Colonic mucosa (tissue), 4 donors: ENCODE measurements at regions not wholly inside any gene's neighbourhood (a gene's known extent, or its start where the extent isn't known, plus 50 kb on each side); places are given as distances from the start of the nearest gene placed in this dataset.

Experiments used
- DNase-seq: peaks from one replicate; pipeline ENCODE4 v3.0.0-alpha.2; 2020
- H3K27ac ChIP-seq: fragments of 200-600 bp; one replicate; pipeline ENCODE4 v1.8.0; 2021
- H3K27me3 ChIP-seq: fragments of 200-600 bp; one replicate; pipeline ENCODE4 v1.8.0; 2021
- H3K36me3 ChIP-seq: fragments of 200-600 bp; one replicate; pipeline ENCODE4 v1.8.0; 2021
- H3K4me1 ChIP-seq: fragments of 200-600 bp; one replicate; pipeline ENCODE4 v1.8.0; 2021; ENCODE audit warnings: mild to moderate bottlenecking
- H3K4me3 ChIP-seq: fragments of 200-600 bp; one replicate; pipeline ENCODE4 v1.8.0; 2021
- H3K9ac ChIP-seq, 2 donors: one replicate each; pipeline ENCODE4 v1.7.0; 2013; ENCODE audit warnings: control low read depth in 2 of 2, low read depth in 2 of 2, low read length in 2 of 2
- H3K9me3 ChIP-seq: fragments of 200-600 bp; one replicate; pipeline ENCODE4 v1.8.0; 2021
- intact Hi-C: fragments of 100-400 bp; cut with DNase I; formaldehyde crosslinking; loops from one replicate; pipeline ENCODE4 v1.14.1; 2022
- TF ChIP-seq, protein P1 (sequence below): fragments of 200-600 bp; IDR thresholded peaks from one replicate; pipeline ENCODE4 v1.8.0; 2022; ENCODE audit warnings: antibody characterized with exemption, mild to moderate bottlenecking
- donor health status: healthy.
- donor health status: DM: no; HTN: no; CAD: no.
- donor health status: DM: no; HTN: no; CAD: no.

DNA sequence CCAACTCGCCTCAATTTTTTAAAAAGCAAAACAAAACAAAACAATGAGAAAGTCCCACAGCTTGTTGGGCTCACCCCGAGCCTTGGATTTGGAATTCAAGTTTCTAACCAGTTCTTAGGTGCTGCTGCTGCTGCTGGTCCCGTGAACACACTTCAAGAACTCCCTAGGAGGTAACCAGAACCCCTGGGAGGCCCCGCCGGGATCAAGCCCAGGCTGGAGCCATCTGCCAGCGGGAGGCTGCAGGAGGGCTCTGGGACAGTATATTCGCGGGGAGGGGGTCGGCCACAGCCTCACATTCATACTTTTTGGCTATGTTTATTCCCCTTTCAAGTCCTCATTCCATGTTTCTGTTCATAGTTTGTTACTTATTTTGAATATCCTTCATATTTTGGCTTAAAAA, 223.4 kb downstream of the TFCP2L1 start:
- DNase-seq = no peak
- Histone ChIP-seq H3K27me3 (no peaks in the 10 kb centered on the region), H3K9me3 (no peaks in the 10 kb centered on the region)

DNA sequence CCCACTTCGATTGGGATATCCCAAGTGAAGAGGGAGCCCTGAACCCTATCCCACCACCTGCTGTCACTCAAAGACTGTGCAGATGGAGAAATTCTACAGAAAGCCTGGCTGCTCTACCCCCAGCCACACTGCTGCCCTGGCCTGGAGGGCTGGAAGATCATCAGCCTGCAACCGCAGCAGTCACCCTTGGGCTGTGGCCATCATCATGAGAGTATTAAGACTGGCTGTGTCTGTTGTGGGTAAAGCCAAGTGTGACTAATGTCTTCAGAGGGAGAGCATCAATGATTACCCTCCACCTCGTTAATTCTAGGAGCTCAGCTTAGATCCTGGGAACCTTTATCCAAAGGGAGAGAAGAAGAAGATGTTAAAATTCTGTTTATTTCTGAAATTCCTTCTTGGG, 221.5 kb downstream of the TFCP2L1 start:
- Histone ChIP-seq H3K9ac (no peak overlapping the region), H3K9me3 (no peaks in the 10 kb centered on the region), H3K27ac (no peak overlapping the region), H3K4me1 (no peaks in the 10 kb centered on the region), H3K27me3 (no peaks in the 10 kb centered on the region), H3K4me3 (no peak overlapping the region), H3K36me3 (no peaks in the 10 kb centered on the region)
- TF ChIP-seq, protein P1, sequence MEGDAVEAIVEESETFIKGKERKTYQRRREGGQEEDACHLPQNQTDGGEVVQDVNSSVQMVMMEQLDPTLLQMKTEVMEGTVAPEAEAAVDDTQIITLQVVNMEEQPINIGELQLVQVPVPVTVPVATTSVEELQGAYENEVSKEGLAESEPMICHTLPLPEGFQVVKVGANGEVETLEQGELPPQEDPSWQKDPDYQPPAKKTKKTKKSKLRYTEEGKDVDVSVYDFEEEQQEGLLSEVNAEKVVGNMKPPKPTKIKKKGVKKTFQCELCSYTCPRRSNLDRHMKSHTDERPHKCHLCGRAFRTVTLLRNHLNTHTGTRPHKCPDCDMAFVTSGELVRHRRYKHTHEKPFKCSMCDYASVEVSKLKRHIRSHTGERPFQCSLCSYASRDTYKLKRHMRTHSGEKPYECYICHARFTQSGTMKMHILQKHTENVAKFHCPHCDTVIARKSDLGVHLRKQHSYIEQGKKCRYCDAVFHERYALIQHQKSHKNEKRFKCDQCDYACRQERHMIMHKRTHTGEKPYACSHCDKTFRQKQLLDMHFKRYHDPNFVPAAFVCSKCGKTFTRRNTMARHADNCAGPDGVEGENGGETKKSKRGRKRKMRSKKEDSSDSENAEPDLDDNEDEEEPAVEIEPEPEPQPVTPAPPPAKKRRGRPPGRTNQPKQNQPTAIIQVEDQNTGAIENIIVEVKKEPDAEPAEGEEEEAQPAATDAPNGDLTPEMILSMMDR = no peak
- DNase-seq = no peak
- intact Hi-C loops = no loop called here

More for the DNA sequence above, 223.4 kb downstream of the TFCP2L1 start:
- no peaks in the 10 kb centered on the region for H3K4me1 ChIP-seq
- H3K36me3 ChIP-seq = no peaks in the 10 kb centered on the region
- no peak overlapping the region for H3K4me3 ChIP-seq
- TF ChIP-seq, protein P1 = no peak
- H3K9ac ChIP-seq = no peak overlapping the region
- intact Hi-C loops = no loop called here
- no peak overlapping the region for H3K27ac ChIP-seq

- Histone ChIP-seq H3K4me3 (no peak overlapping the region), H3K36me3 (no peaks in the 10 kb centered on the region), H3K4me1 (no peaks in the 10 kb centered on the region), H3K9me3 (no peaks in the 10 kb centered on the region), H3K27me3 (no peaks in the 10 kb centered on the region), H3K27ac (no peak overlapping the region), H3K9ac (no peak overlapping the region)
- TF ChIP-seq, protein P1 = no peak
- intact Hi-C loops = no loop called here
- no peak for DNase-seq
These were observed 220.8 kb downstream of the TFCP2L1 start for GRCh38 chr2:121064186-121064585.

- no peak overlapping the region for H3K27ac ChIP-seq
- H3K9ac ChIP-seq = no peak overlapping the region
- DNase-seq = no peak
- intact Hi-C loops = no loop called here
- no peaks in the 10 kb centered on the region for H3K4me1 ChIP-seq
- no peak overlapping the region for H3K4me3 ChIP-seq
- H3K27me3 ChIP-seq = no peaks in the 10 kb centered on the region
- H3K36me3 ChIP-seq = no peaks in the 10 kb centered on the region
- H3K9me3 ChIP-seq = no peaks in the 10 kb centered on the region
- TF ChIP-seq, protein P1 = no peak
These were observed 219.8 kb downstream of the TFCP2L1 start for GRCh38 chr2:121065239-121065638.

GRCh38 chr2:121066526-121066925, 218.5 kb downstream of the TFCP2L1 start:
- H3K9me3 ChIP-seq = no peaks in the 10 kb centered on the region
- no peaks in the 10 kb centered on the region for H3K27me3 ChIP-seq
- H3K36me3 ChIP-seq = no peaks in the 10 kb centered on the region
- H3K27ac ChIP-seq = no peak overlapping the region
- no peak overlapping the region for H3K9ac ChIP-seq
- intact Hi-C loops = no loop called here
- DNase-seq = no peak
- H3K4me1 ChIP-seq = no peaks in the 10 kb centered on the region
- TF ChIP-seq, protein P1 = no peak
- H3K4me3 ChIP-seq = no peak overlapping the region

DNA sequence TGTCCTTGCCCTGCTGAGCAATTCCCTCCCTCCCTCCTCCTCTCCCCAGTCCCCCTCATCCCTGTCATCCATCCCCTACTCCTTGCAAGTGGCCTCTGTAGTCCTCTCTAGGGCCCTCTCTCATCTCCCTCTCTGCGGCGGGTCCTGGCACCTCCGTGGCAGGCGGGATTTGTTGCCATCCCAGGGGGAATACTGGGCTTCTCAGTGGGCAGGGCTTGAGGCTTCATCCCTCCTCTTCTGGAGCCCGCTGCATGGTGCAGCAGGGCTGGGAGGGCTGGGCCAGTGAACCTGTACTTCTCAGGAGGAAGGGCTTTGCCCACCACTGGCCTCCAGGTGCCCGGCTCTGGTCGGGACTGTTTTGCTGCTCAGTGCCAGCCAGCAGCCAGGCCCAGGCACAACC, 216.2 kb downstream of the TFCP2L1 start:
- H3K27me3 ChIP-seq = no peaks in the 10 kb centered on the region
- intact Hi-C loops = no loop called here
- no peak overlapping the region for H3K4me3 ChIP-seq
- no peaks in the 10 kb centered on the region for H3K36me3 ChIP-seq
- no peaks in the 10 kb centered on the region for H3K4me1 ChIP-seq
- DNase-seq = no peak
- no peaks in the 10 kb centered on the region for H3K9me3 ChIP-seq
- TF ChIP-seq, protein P1 = no peak
- H3K9ac ChIP-seq = no peak overlapping the region
- no peak overlapping the region for H3K27ac ChIP-seq
